ENCODE measurements at regions not wholly inside any gene's neighbourhood (a gene's known extent, or its start where the extent isn't known, plus 50 kb on each side); places are given as distances from the start of the nearest gene placed in this dataset.
A peak's percentile ranks its signal among the peaks of the same experiment; 100 is the strongest.

DNA sequence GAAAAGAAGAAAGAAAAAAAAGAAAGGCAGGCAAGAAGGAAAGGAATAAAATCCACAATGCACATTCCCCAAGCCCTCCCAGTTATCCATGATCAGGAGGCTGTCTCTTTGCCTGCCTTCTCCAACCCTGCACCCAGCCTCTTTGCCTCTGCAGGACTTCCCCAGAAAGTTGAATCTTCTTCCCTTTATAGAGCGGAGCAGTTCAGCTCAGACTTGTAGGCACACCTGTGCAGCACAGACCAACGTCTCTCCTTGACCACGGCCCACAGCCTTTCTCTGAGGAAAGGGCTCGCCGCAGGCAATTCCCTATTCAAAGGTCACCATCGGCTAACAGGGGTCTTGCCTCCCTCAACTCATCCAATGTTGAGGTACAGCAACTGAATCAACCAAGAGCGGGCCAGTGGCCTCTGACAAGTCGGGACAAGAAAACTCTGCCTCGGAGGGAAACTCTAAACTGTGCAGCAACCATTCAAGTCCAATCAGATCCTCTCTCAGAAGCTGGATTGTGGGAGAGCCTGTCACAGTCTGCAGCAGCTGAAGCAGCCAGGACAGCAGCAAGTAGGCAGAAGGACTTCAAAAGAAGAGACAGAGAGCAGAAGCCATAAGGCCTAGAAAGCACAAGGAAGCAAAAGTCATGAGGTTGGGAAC is 529.2 kb upstream of the JARID2 start:
- Histone ChIP-seq H3K4me1 (replicated peaks in 1 of 2) (peaks cover 0 to 9% of the 10 kb centered on the region in 2 donors), H3K27ac (no peak overlapping the region), H3K4me3 (no peak overlapping the region)
- in situ Hi-C loops (cut with MboI; ENCODE audit: low pct_unique_long_range_greater_than_20kb in 2 of 9, low sequenced_read_pairs in 9 of 9, unreplicated experiment in 9 of 9) = no loop called here
- WGBS, 10 experiments = 82 to 100% (median 94%) methylated on average over 1 to 8 of the region's 9 CpGs
- no peak for ATAC-seq (replicated peaks in 6 of 8)

DNA sequence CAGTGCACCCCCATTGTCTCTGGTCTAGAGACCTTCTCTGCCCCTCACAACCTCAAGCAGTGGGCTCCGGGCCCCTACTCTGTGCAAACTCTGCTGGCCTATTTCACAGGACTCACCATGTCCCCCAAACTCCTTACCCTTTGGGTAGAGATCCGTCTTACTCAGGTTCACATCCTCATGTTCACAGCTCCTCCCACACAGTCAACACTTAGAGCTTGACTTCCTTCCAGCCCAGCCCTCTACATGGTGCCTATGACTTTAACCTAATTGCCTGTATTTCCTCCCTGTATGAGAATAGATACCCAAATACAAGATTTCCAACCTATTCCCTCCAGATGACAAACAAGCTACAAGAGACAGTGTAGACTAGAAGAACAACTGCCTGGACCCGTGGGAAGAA is 528.6 kb upstream of the JARID2 start:
- WGBS, 10 experiments = 40 to 100% (median 83%) methylated on average over 1 to 3 of the region's 3 CpGs; no CpG with 5 or more reads in 4 of the 10 experiments
- no peak for ATAC-seq (replicated peaks in 6 of 8)
- Histone ChIP-seq H3K27ac (no peak overlapping the region), H3K4me3 (no peak overlapping the region), H3K4me1 (replicated peaks in 1 of 2) (peaks cover 0 to 9% of the 10 kb centered on the region in 2 donors)
- in situ Hi-C loops (cut with MboI; ENCODE audit: low pct_unique_long_range_greater_than_20kb in 2 of 9, low sequenced_read_pairs in 9 of 9, unreplicated experiment in 9 of 9) = no loop called here

DNA sequence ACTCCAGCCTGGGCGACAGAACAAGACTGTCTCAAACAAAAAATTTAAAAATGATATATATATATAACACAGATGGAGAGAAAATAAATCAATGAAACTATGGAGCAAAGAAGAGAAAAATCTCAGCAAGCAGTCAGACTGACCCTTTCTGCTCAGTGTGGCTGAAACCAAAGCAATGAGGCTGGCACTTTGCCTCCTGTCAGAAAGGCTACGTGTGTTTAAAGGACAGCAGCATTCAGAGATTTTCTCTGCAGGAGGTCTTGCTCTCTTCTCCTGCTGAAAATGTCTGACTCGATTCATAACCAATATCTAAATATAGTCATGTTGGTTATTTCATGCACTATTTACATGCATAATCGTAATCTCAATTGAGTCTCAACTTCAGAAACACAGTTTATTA is 527.0 kb upstream of the JARID2 start:
- ATAC-seq (replicated peaks in 6 of 8) = no peak
- no peak overlapping the region for H3K4me3 ChIP-seq
- H3K27ac ChIP-seq = no peak overlapping the region
- peaks cover 0 to 9% of the 10 kb centered on the region in 2 donors for H3K4me1 ChIP-seq (replicated peaks in 1 of 2)
- in situ Hi-C loops (cut with MboI; ENCODE audit: low pct_unique_long_range_greater_than_20kb in 2 of 9, low sequenced_read_pairs in 9 of 9, unreplicated experiment in 9 of 9) = no loop called here
- WGBS, 10 experiments = 50 to 100% (median 88%) methylated on average over 1 to 4 of the region's 4 CpGs

DNA sequence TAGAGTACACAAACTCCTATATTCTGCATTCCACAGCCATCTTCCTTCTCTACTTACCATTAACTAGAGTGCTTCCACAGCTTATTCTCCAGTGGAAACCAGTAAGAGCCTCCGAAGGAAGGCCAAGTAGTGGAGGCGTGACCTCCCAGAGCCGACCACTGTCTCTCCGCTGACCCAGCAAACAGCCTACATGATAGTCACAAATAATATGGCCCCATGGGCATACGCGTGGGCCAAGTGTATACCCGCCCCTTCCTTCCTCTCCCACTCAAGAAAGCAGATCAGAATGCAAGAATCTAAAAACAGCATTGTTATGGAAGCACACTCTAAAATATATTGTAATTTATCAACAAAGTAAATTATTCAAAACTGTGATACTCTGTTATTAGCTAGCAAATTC is 526.6 kb upstream of the JARID2 start:
- H3K4me3 ChIP-seq = no peak overlapping the region
- ATAC-seq (replicated peaks in 6 of 8) = no peak
- WGBS, 10 experiments = 94 to 100% (median 96%) methylated on average over 3 to 7 of the region's 7 CpGs; no CpG with 5 or more reads in 2 of the 10 experiments
- H3K27ac ChIP-seq = no peak overlapping the region
- in situ Hi-C loops (cut with MboI; ENCODE audit: low pct_unique_long_range_greater_than_20kb in 2 of 9, low sequenced_read_pairs in 9 of 9, unreplicated experiment in 9 of 9) = no loop called here
- peaks cover 0 to 9% of the 10 kb centered on the region in 2 donors for H3K4me1 ChIP-seq (replicated peaks in 1 of 2)

DNA sequence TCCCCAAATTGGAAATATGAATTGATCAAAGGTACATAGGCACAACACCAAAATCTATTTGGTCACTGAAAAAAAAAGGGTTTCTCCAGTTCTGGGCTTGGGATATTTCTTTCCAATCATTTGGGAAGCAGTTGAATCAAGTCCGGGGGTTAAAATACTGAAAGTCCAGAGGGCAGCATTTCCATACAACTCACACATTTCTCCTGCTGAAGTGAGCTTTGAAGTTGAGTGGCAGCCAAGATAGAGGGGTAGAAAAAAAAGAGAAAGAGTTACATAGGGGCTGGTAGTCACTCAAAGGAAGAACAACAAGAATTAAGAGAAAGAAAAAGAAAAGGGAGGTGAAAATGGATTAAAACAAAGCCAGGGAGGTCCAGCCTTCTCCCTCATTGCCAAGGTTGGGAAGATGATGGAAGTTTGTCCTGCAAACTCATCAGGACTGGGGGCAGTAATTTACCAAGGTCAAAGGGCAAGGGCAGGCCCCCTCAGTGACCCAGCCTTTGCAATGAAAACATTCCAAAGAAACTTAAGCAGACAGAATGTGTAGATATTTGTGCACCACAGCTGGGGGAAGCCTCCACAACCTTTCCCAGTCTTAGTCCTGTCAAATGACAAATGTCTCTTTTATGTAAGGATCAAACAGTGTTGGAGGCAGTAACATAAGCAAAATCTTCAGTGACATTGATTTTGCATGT is 525.3 kb upstream of the JARID2 start:
- Histone ChIP-seq H3K27ac (no peak overlapping the region), H3K4me1 (replicated peaks in 1 of 2) (peaks cover 0 to 9% of the 10 kb centered on the region in 2 donors), H3K4me3 (no peak overlapping the region)
- 36 to 100% (median 82%) methylated on average over 1 of the region's 1 CpG for WGBS, 10 experiments
- in situ Hi-C loops (cut with MboI; ENCODE audit: low pct_unique_long_range_greater_than_20kb in 2 of 9, low sequenced_read_pairs in 9 of 9, unreplicated experiment in 9 of 9) = no loop called here
- ATAC-seq (replicated peaks in 6 of 8) = peak in 1 of 8 experiments; percentile 46

DNA sequence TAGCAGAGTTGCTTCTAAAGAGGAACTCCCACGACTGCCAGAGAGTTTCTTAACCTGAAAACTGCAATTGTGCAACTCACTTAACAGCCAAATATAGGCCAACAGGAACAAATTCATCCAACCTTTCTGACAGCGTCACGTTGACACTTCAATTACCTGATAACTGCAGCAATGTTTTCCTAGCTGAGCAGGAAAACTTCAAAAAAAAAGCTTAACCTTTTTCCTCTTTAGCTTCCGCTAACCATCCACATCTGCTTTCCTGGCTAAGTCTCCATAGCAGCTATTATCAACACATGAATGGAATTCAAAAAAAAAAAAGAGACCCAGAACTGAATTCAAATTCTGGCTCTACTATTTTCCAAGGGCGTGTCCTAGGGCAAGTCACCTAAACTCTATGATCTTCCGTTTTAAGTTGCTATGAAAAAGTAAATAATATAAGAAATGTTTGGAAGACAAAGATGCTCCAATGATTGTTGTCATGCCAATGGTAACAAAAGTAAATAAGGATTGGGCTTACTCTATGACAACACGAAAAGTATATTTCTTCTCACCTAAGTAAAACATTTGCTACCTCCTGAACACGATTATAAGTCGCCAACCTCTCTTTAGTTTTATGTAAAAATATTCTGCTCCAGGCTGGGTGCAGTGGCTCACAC is 524.6 kb upstream of the JARID2 start:
- H3K4me3 ChIP-seq = no peak overlapping the region
- peak in 1 of 8 experiments; percentile 30 for ATAC-seq (replicated peaks in 6 of 8)
- H3K27ac ChIP-seq = no peak overlapping the region
- peaks cover 0 to 9% of the 10 kb centered on the region in 2 donors for H3K4me1 ChIP-seq (replicated peaks in 1 of 2)
- 52 to 75% (median 69%) methylated on average over 2 to 9 of the region's 9 CpGs for WGBS, 10 experiments
- in situ Hi-C loops (cut with MboI; ENCODE audit: low pct_unique_long_range_greater_than_20kb in 2 of 9, low sequenced_read_pairs in 9 of 9, unreplicated experiment in 9 of 9) = no loop called here

DNA sequence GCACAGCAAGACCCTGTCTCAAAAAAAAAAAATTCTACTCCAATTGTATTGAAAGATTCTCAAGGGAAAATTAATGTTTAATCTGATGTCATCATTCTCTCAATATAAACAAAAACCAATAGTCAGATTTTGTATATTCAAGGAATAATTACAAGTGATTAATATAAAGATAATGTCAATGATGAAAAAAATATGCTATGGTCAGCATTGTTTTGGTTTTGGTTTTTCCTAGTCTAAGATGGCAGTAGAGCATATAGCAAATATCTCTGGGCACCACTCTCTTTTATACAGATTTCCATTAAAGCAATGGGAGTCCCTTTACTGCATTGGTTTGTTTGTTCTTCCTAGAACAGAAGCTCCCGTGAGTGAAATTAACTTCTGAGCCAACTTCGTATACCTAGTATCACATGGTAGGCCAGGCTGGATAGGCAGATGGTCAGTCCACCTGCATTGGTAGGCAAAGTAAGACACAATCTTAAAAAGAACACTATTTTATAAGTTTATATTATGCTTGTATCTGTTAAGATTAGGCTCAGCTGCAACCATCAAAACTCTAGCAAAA is 523.8 kb upstream of the JARID2 start:
- Histone ChIP-seq H3K4me3 (no peak overlapping the region), H3K27ac (no peak overlapping the region), H3K4me1 (replicated peaks in 1 of 2) (peaks cover 0 to 9% of the 10 kb centered on the region in 2 donors)
- in situ Hi-C loops (cut with MboI; ENCODE audit: low pct_unique_long_range_greater_than_20kb in 2 of 9, low sequenced_read_pairs in 9 of 9, unreplicated experiment in 9 of 9) = no loop called here
- ATAC-seq (replicated peaks in 6 of 8) = no peak
- WGBS, 10 experiments = 65 to 100% (median 79%) methylated on average over 1 to 2 of the region's 2 CpGs; no CpG with 5 or more reads in 2 of the 10 experiments

DNA sequence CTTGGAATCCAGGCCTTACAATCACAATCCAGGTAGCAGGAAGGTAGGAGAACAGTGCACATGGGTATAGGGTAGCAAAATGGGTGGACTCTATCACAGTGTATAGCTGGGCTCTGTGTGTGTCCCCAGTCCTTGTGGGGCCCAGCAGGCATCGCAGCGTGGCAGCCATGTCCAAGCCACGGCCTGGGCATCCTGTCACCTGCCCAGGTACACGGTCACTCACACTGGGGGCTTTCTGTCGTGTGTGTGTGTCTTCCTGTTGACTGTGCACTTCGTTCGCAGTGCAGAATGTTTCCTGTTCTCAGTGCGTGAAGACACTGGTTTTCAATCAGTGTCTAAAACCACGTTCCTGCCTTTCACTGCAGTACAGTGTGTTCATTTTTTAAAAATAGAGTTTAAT is 523.2 kb upstream of the JARID2 start:
- H3K27ac ChIP-seq = no peak overlapping the region
- H3K4me3 ChIP-seq = no peak overlapping the region
- ATAC-seq (replicated peaks in 6 of 8) = no peak
- in situ Hi-C loops (cut with MboI; ENCODE audit: low pct_unique_long_range_greater_than_20kb in 2 of 9, low sequenced_read_pairs in 9 of 9, unreplicated experiment in 9 of 9) = no loop called here
- peaks cover 0 to 9% of the 10 kb centered on the region in 2 donors for H3K4me1 ChIP-seq (replicated peaks in 1 of 2)
- WGBS, 10 experiments = 77 to 100% (median 92%) methylated on average over 1 to 9 of the region's 9 CpGs; no CpG with 5 or more reads in 1 of the 10 experiments

DNA sequence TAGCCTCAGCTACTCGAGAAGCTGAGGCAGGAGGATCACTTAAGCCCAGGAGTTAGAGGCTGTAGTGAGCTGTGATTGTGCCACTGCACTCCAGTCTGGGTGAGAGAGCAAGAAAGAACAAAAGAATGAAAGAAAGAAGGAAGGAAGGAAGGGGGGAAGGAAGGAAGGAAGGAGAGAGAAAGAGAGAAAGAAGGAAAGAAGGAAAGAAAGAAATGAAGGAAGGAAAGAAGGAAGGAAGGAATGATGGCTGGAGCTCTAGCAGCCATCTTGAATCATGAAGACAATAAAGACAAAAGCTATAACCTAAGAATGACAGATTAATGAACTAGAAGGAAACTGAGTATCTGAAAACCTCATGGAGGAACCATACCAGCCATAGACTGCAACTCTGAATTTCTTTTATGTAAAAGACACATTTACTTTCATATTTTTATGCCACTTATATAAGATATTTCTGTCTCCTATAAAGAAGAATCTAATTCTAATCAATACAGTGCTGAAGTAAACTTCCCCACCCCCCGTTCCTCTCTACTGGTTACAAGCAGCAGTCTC is 522.3 kb upstream of the JARID2 start:
- 60 to 100% (median 83%) methylated on average over 1 to 2 of the region's 2 CpGs for WGBS, 10 experiments
- Histone ChIP-seq H3K4me3 (no peak overlapping the region), H3K27ac (no peak overlapping the region), H3K4me1 (replicated peaks in 1 of 2) (peaks cover 0 to 14% of the 10 kb centered on the region in 2 donors)
- in situ Hi-C loops (cut with MboI; ENCODE audit: low pct_unique_long_range_greater_than_20kb in 2 of 9, low sequenced_read_pairs in 9 of 9, unreplicated experiment in 9 of 9) = no loop called here
- ATAC-seq (replicated peaks in 6 of 8) = no peak

DNA sequence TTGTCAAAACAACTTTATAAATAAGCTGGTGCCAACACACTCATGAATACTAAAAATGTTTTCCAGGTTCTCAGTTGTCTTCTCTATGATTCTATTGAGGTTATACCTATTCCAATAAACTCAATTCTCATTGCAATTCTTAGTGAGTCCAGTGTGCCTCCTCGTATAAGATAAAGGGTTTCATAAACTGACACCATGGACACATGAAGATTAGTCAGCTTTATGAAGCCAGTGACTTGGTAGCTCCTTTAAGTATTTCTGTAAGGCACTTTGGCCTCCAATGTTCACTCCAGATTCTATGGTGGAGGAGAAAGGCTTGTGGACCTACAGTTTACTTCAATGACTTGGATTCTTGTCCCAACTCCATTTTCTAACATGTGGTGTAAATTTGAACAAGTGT is 521.3 kb upstream of the JARID2 start:
- 75 to 100% (median 100%) methylated on average over 1 of the region's 1 CpG; no CpG with 5 or more reads in 3 of the 10 experiments for WGBS, 10 experiments
- Histone ChIP-seq H3K27ac (no peak overlapping the region), H3K4me1 (replicated peaks in 1 of 2) (peaks cover 0 to 22% of the 10 kb centered on the region in 2 donors), H3K4me3 (no peak overlapping the region)
- in situ Hi-C loops (cut with MboI; ENCODE audit: low pct_unique_long_range_greater_than_20kb in 2 of 9, low sequenced_read_pairs in 9 of 9, unreplicated experiment in 9 of 9) = no loop called here
- no peak for ATAC-seq (replicated peaks in 6 of 8)

DNA sequence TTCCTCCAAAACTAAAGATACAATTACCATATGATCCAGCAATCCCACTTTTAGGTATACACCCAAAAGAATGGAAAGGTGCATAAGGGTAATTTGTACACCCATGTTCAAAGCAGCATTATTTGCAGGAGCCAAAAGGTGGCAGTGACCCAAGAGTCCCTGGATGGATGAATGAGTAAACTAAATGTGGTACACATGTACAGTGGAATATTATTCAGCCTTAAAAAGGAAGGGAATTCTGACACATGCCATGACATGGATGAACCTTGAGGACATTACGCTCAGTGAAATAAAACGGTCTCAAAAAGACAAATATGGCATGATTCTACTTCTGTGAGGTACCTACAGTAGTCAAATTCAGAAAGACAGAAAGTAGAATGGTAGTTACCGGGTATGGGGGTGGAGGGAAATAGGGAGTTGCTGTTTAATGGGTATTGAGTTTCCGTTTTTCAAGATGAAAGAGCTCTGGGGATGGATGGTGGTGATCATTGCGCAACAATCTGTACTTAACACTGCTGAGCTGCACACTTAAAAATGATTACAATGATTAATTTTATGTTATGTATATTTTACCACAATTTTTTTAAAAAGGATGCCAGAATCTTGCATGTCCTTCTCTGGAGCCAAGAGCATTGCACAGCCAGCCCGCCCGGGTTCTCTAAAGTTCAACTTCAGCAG is 518.9 kb upstream of the JARID2 start:
- no peak overlapping the region for H3K4me3 ChIP-seq
- in situ Hi-C loops (cut with MboI; ENCODE audit: low pct_unique_long_range_greater_than_20kb in 2 of 9, low sequenced_read_pairs in 9 of 9, unreplicated experiment in 9 of 9) = no loop called here
- WGBS, 10 experiments = 70 to 100% (median 89%) methylated on average over 2 to 7 of the region's 7 CpGs; no CpG with 5 or more reads in 1 of the 10 experiments
- ATAC-seq (replicated peaks in 6 of 8) = no peak
- peaks cover 0 to 13% of the 10 kb centered on the region in 2 donors for H3K4me1 ChIP-seq (replicated peaks in 1 of 2)
- no peak overlapping the region for H3K27ac ChIP-seq

DNA sequence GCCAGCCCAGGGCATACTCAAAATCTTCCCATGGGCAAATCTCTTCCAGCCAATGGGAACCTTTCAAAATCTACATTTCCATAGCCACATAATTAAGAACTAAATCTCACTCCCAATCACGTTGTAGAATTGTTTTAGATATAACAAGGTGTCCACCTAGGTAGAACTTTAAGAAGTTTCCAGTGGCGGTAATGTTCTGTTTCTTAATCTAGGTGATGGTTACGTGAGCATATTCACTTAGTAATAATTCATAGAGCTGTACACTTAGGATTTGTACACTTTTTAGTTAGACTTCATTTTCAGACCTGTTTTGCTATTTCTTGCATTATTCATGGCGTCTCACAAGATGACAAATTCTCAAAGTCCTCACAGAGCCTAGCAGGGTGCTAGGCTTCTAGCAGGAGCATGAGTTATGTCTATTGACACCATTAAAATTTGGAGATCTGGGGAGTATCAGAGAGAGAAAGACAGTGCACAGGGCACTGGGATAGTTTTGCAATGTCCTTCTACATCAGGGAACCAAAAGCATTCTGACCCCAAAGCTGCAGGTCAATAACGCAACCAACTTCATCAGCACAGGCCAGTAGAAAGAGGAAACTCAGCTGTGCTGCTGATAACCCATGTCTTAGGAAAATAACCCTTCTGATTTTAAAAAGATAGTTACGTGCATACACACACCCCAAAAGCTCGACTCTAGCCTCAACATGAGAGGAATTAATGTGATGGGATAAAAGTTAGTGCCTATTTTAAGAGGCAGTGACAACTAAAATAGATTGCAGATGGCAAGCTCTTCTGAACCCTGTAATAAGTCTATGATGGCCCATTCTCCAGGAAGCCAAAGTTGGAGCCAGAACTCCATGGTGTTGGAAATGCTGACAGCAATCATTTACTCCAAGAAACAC is 518.1 kb upstream of the JARID2 start:
- ATAC-seq (replicated peaks in 6 of 8) = no peak
- WGBS, 10 experiments = 69 to 100% (median 95%) methylated on average over 2 to 6 of the region's 7 CpGs
- Histone ChIP-seq H3K4me3 (no peak overlapping the region), H3K27ac (peak overlapping the region in 1 of 2 donors; percentile 5), H3K4me1 (replicated peaks in 1 of 2) (peaks cover 6 to 13% of the 10 kb centered on the region in 2 donors)
- in situ Hi-C loops (cut with MboI; ENCODE audit: low pct_unique_long_range_greater_than_20kb in 2 of 9, low sequenced_read_pairs in 9 of 9, unreplicated experiment in 9 of 9) = no loop called here

Data from motor neuron (in vitro differentiated cells).